IMR-90 (cell line): ENCODE measurements at regions not wholly inside any gene's neighbourhood (a gene's known extent, or its start where the extent isn't known, plus 50 kb on each side); places are given as distances from the start of the nearest gene placed in this dataset.

Experiments
- CEBPB ChIP-seq: IDR thresholded peaks from 2 replicates; pipeline ENCODE4 v1.6.1; 2012; ENCODE audit warnings: low read depth, low read length, improper control_type of control experiment
- CHD1 ChIP-seq: IDR thresholded peaks from 2 replicates; pipeline ENCODE4 v1.6.1; 2012; ENCODE audit warnings: low read depth, low read length, improper control_type of control experiment
- MAFK ChIP-seq: IDR thresholded peaks from 2 replicates; pipeline ENCODE4 v1.6.1; 2012; ENCODE audit warnings: low read depth, low read length, improper control_type of control experiment
- NFE2L2 ChIP-seq: fragments of 150-350 bp; IDR thresholded peaks from 2 replicates; pipeline ENCODE4 v1.6.1; 2016; ENCODE audit warnings: low read depth, mild to moderate bottlenecking, low read length
- POLR2A ChIP-seq: IDR thresholded peaks from 2 replicates; pipeline ENCODE4 v1.6.1; 2012; ENCODE audit warnings: mild to moderate bottlenecking, low read depth, low read length
- RAD21 ChIP-seq: IDR thresholded peaks from 2 replicates; pipeline ENCODE4 v1.6.1; 2012; ENCODE audit warnings: low read length, improper control_type of control experiment
- RCOR1 ChIP-seq: IDR thresholded peaks from 2 replicates; pipeline ENCODE4 v1.6.1; 2012; ENCODE audit warnings: mild to moderate bottlenecking, low read length, improper control_type of control experiment; ENCODE audit not compliant: insufficient replicate concordance
- RFX5 ChIP-seq: IDR thresholded peaks from 2 replicates; pipeline ENCODE4 v1.8.0; 2012; ENCODE audit warnings: low read depth, mild to moderate bottlenecking, low read length, moderate library complexity
- SMC3 ChIP-seq: fragments of 150-350 bp; IDR thresholded peaks from 2 replicates; pipeline ENCODE4 v1.6.1; 2016; ENCODE audit warnings: low read depth, mild to moderate bottlenecking, antibody characterized with exemption, low read length, moderate library complexity
- TF ChIP-seq, protein P1 (sequence below): conservative IDR thresholded peaks from 2 replicates; pipeline ENCODE4 v1.5.1; 2012; ENCODE audit warnings: mild to moderate bottlenecking, low read depth, low read length, improper control_type of control experiment

DNA sequence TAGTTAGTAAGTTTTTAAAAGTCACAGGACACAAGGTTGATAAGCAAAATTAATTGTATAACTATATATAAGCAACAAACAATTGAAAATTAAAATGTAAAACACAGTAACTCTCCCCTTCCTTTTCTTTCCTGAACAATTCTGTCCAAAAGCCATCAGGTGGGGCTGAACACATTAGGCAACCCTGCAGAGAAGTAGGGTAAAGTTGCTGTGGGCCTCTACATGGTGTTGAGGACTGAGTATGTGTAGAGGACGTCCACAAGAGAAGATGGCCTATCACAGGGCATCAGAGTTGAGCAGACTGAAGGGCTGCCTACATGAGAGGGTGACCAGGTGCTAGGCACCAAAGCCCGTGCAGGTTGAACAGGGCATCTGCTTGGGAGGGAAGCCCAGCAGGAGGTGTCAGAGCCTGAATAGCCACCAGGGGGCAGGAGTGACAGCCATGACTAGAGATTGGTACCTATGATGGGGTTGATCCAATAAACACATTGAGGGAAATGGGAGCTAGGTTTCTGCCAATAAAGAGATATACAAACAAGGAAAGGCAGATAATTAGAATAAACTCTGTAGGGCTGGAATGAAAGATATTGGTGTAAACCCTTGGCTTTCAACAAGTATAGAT lies 415.1 kb downstream of the NPIPA8 start:
- TF ChIP-seq CEBPB (no peak), MAFK (no peak), POLR2A (no peak), RCOR1 (no peak), RFX5 (no peak), CHD1 (no peak), SMC3 (no peak), NFE2L2 (no peak), RAD21 (no peak; the same call in 1 of the 2 replicates)
- TF ChIP-seq, protein P1, sequence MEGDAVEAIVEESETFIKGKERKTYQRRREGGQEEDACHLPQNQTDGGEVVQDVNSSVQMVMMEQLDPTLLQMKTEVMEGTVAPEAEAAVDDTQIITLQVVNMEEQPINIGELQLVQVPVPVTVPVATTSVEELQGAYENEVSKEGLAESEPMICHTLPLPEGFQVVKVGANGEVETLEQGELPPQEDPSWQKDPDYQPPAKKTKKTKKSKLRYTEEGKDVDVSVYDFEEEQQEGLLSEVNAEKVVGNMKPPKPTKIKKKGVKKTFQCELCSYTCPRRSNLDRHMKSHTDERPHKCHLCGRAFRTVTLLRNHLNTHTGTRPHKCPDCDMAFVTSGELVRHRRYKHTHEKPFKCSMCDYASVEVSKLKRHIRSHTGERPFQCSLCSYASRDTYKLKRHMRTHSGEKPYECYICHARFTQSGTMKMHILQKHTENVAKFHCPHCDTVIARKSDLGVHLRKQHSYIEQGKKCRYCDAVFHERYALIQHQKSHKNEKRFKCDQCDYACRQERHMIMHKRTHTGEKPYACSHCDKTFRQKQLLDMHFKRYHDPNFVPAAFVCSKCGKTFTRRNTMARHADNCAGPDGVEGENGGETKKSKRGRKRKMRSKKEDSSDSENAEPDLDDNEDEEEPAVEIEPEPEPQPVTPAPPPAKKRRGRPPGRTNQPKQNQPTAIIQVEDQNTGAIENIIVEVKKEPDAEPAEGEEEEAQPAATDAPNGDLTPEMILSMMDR = peak; percentile 21; the same call in 1 of the 2 replicates
